ENCODE measurements at regions not wholly inside any gene's neighbourhood (a gene's known extent, or its start where the extent isn't known, plus 50 kb on each side); places are given as distances from the start of the nearest gene placed in this dataset.

DNA sequence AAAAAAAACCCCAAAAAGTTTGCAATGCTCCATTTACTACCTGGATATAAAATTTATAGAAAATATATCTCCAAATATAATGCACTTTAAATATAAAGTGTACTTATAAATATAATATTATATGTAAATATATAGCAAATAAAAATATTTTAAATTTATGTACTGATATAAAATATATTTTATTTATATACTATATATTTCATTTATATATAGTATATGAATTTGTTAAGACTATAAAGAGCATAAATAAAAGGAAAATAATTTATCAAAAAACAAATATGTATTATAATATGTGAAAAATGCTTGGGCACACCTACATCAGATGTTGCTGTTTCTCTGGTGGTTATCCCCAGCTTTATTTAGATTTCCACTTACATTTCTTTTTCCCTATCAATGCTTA lies 71.0 kb upstream of the ZBTB18 start:
- POLR2A ChIA-PET: no interaction called here
- CTCF ChIA-PET: no interaction called here
- no peaks in the 10 kb centered on the region; the same call in 1 of the 2 replicates for H3K27me3 ChIP-seq (ENCODE audit: control insufficient read depth, insufficient read depth, low read length)
- no peak overlapping the region for H3K4me3 ChIP-seq (ENCODE audit: low read depth, low read length)
- no peak for DNase-seq (ENCODE audit: low read depth)
- no peaks in the 10 kb centered on the region for H3K36me3 ChIP-seq (ENCODE audit: control insufficient read depth, insufficient read depth, low read length)
- TF ChIP-seq, protein P1, sequence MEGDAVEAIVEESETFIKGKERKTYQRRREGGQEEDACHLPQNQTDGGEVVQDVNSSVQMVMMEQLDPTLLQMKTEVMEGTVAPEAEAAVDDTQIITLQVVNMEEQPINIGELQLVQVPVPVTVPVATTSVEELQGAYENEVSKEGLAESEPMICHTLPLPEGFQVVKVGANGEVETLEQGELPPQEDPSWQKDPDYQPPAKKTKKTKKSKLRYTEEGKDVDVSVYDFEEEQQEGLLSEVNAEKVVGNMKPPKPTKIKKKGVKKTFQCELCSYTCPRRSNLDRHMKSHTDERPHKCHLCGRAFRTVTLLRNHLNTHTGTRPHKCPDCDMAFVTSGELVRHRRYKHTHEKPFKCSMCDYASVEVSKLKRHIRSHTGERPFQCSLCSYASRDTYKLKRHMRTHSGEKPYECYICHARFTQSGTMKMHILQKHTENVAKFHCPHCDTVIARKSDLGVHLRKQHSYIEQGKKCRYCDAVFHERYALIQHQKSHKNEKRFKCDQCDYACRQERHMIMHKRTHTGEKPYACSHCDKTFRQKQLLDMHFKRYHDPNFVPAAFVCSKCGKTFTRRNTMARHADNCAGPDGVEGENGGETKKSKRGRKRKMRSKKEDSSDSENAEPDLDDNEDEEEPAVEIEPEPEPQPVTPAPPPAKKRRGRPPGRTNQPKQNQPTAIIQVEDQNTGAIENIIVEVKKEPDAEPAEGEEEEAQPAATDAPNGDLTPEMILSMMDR (IDR thresholded peaks at IDR 0.05; ENCODE audit: insufficient read depth, low read depth, low read length): no peak

DNA sequence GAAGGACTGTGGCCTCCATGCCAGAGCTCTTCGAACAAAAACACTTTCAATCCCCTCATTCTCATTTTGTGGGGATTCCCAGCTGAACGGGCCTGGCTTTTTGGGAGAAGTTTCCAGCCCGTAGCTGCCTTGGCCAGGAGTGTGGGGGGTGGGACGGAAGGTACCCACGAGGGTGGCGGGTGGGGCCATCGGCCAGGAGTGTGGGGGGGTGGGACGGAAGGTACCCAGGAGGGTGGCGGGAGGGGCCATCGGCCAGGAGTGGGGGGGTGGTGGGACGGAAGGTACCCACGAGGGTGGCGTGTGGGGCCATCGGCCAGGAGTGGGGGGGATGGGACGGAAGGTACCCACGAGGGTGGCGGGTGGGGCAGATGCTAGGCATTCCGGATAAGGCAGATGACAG lies 71.7 kb upstream of the ZBTB18 start:
- POLR2A ChIA-PET: no interaction called here
- no peaks in the 10 kb centered on the region for H3K36me3 ChIP-seq (ENCODE audit: control insufficient read depth, insufficient read depth, low read length)
- H3K27me3 ChIP-seq (ENCODE audit: control insufficient read depth, insufficient read depth, low read length): no peaks in the 10 kb centered on the region; the same call in 1 of the 2 replicates
- H3K4me3 ChIP-seq (ENCODE audit: low read depth, low read length): no peak overlapping the region
- no peak for DNase-seq (ENCODE audit: low read depth)
- CTCF ChIA-PET: no interaction called here
- TF ChIP-seq, protein P1 (IDR thresholded peaks at IDR 0.05; ENCODE audit: insufficient read depth, low read depth, low read length): no peak

DNA sequence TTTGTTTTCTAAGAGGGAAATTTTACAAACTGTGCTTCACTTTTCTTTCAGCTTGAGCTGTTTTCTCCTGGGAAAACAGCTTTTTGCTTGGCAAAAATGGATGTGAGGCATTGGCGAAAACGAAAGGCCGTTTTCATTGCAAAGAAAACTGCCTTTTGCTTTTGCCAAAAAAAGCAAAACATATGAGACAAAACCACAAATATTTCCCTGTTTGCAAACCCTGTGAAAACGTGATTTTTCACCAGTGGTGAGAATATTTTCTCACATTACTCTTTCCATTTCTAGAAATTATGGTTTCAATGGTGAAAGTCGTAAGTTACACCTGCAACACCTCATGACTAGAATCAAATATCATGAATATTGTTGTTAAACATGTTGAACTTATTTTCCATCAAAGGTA lies 74.0 kb upstream of the ZBTB18 start:
- ChIA-PET POLR2A (no interaction called here), CTCF (no interaction called here)
- Histone ChIP-seq H3K36me3 (ENCODE audit: control insufficient read depth, insufficient read depth, low read length) (no peaks in the 10 kb centered on the region), H3K4me3 (ENCODE audit: low read depth, low read length) (no peak overlapping the region), H3K27me3 (ENCODE audit: control insufficient read depth, insufficient read depth, low read length) (no peaks in the 10 kb centered on the region; the same call in 1 of the 2 replicates)
- TF ChIP-seq, protein P1 (IDR thresholded peaks at IDR 0.05; ENCODE audit: insufficient read depth, low read depth, low read length): no peak
- DNase-seq (ENCODE audit: low read depth): no peak

DNA sequence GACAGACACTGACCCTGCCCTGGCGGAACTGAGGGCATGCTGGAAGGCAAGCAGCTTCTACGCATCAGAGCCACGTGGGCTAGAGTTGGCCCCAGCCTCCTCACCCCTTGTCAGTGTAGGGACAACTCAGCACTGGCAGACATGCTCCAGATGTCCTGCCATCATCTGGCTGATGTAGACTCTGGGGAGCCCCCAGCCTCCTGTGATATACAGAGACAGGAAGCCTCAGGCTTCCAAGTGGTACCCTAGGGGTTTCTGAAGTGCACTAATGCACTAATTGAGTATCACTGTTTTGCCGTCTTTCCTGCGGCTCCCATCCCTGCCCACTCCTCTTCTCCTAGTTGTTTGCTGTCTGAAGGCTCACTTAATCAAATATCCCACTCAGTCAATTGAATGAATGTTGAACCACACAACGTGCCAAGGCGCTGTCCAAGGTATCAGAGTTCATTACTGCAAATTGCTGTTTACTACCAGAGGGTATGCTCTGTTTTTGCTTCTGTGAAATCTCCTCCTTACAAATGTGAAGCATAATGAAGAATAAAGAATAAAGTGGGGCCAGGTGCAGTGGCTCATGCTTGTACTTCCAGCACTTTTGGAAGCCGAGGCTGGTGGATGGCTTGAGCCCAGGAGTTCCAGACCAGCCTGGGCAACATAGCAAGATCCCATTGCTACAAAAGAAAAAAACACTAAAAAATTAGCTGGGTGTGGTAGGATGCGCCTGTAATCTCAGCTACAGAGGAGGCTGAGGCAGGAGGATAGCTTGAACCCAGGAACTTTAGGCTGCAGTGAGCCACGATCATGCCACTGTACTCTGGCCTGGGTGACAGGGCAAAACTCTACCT lies 76.4 kb upstream of the ZBTB18 start:
- CTCF ChIA-PET: interaction anchor here (0.6 kb wide), 1 partner anchor 595 kb away, joined by 3 read pairs; no protein-coding TSS in a partner anchor
- DNase-seq (ENCODE audit: low read depth): no peak
- POLR2A ChIA-PET: interaction anchor here (0.6 kb wide), 1 partner anchor 173 kb away, joined by 3 read pairs; no protein-coding TSS in a partner anchor
- TF ChIP-seq, protein P1 (IDR thresholded peaks at IDR 0.05; ENCODE audit: insufficient read depth, low read depth, low read length): no peak
- H3K36me3 ChIP-seq (ENCODE audit: control insufficient read depth, insufficient read depth, low read length): no peaks in the 10 kb centered on the region
- H3K27me3 ChIP-seq (ENCODE audit: control insufficient read depth, insufficient read depth, low read length): no peaks in the 10 kb centered on the region; the same call in 1 of the 2 replicates
- no peak overlapping the region for H3K4me3 ChIP-seq (ENCODE audit: low read depth, low read length)

DNA sequence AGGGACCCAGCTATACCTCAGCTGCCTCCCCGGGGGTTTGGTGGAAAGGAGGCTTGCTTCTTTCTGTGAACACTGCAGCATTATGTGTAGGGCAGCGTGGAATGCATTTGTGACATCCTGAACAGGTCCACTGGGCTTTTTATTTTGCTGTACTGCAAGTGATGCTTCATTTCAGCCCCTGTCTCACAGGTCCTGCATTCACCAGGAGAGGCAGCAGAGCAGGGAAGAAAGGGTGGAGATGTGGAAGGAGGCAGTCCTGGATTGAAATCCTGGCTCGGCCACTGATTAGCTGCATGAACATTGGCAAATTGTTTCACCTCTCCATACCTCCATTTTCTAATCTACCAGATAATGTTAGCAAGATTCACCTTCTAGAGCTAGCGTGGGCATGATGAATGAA lies 77.9 kb upstream of the ZBTB18 start:
- ChIA-PET CTCF (no interaction called here), POLR2A (no interaction called here)
- H3K27me3 ChIP-seq (ENCODE audit: control insufficient read depth, insufficient read depth, low read length): no peaks in the 10 kb centered on the region; the same call in 1 of the 2 replicates
- H3K36me3 ChIP-seq (ENCODE audit: control insufficient read depth, insufficient read depth, low read length): no peaks in the 10 kb centered on the region
- TF ChIP-seq, protein P1 (IDR thresholded peaks at IDR 0.05; ENCODE audit: insufficient read depth, low read depth, low read length): no peak
- no peak for DNase-seq (ENCODE audit: low read depth)
- H3K4me3 ChIP-seq (ENCODE audit: low read depth, low read length): no peak overlapping the region

All from BJ (cell line).